Mucosa of stomach (tissue), 1 donor: ENCODE measurements at regions not wholly inside any gene's neighbourhood (a gene's known extent, or its start where the extent isn't known, plus 50 kb on each side); places are given as distances from the start of the nearest gene placed in this dataset.

Experiments
- H3K27me3 ChIP-seq: one replicate; pipeline ENCODE4 v1.7.0; 2013; ENCODE audit warnings: mild to moderate bottlenecking, low read length; ENCODE audit not compliant: control insufficient read depth, insufficient read depth
- H3K36me3 ChIP-seq: one replicate; pipeline ENCODE4 v1.7.0; 2013; ENCODE audit warnings: low read length; ENCODE audit not compliant: control insufficient read depth, insufficient read depth
- H3K4me1 ChIP-seq: one replicate; pipeline ENCODE4 v1.7.0; 2013; ENCODE audit warnings: mild to moderate bottlenecking, low read length; ENCODE audit not compliant: control insufficient read depth, insufficient read depth
- H3K4me3 ChIP-seq: one replicate; pipeline ENCODE4 v1.7.0; 2013; ENCODE audit warnings: low read length
- H3K9ac ChIP-seq: one replicate; pipeline ENCODE4 v1.7.0; 2013; ENCODE audit warnings: mild to moderate bottlenecking, low read length, moderate library complexity
- H3K9me3 ChIP-seq: one replicate; pipeline ENCODE4 v1.7.0; 2013; ENCODE audit warnings: mild to moderate bottlenecking, low read length, moderate library complexity; ENCODE audit not compliant: control insufficient read depth
- donor health status: Pancreatic carcinoma.

- Histone ChIP-seq H3K27me3 (no peaks in the 10 kb centered on the region), H3K4me1 (no peaks in the 10 kb centered on the region), H3K9ac (no peak overlapping the region), H3K9me3 (no peaks in the 10 kb centered on the region), H3K36me3 (no peaks in the 10 kb centered on the region), H3K4me3 (no peak overlapping the region)
Observed at GRCh38 chr6:140915103-140915502, 1217.6 kb upstream of the GJE1 start.

GRCh38 chr6:140912686-140913085 is 1220.0 kb upstream of the GJE1 start:
- Histone ChIP-seq H3K9ac (no peak overlapping the region), H3K36me3 (no peaks in the 10 kb centered on the region), H3K4me3 (no peak overlapping the region), H3K27me3 (no peaks in the 10 kb centered on the region), H3K9me3 (no peaks in the 10 kb centered on the region), H3K4me1 (no peaks in the 10 kb centered on the region)

- Histone ChIP-seq H3K36me3 (no peaks in the 10 kb centered on the region), H3K9ac (no peak overlapping the region), H3K27me3 (no peaks in the 10 kb centered on the region), H3K9me3 (no peaks in the 10 kb centered on the region), H3K4me1 (no peaks in the 10 kb centered on the region), H3K4me3 (no peak overlapping the region)
Observed at GRCh38 chr6:140909625-140910024, 1223.1 kb upstream of the GJE1 start.

GRCh38 chr6:140909156-140909555 is 1223.6 kb upstream of the GJE1 start:
- no peak overlapping the region for H3K9ac ChIP-seq
- H3K36me3 ChIP-seq: no peaks in the 10 kb centered on the region
- H3K4me1 ChIP-seq: no peaks in the 10 kb centered on the region
- H3K27me3 ChIP-seq: no peaks in the 10 kb centered on the region
- H3K9me3 ChIP-seq: no peaks in the 10 kb centered on the region
- H3K4me3 ChIP-seq: no peak overlapping the region

- H3K4me3 ChIP-seq: no peak overlapping the region
- H3K36me3 ChIP-seq: no peaks in the 10 kb centered on the region
- H3K9ac ChIP-seq: no peak overlapping the region
- H3K27me3 ChIP-seq: no peaks in the 10 kb centered on the region
- H3K9me3 ChIP-seq: no peaks in the 10 kb centered on the region
- no peaks in the 10 kb centered on the region for H3K4me1 ChIP-seq
Observed at GRCh38 chr6:140908505-140908904, 1224.2 kb upstream of the GJE1 start.

GRCh38 chr6:140907235-140907634 is 1225.5 kb upstream of the GJE1 start:
- Histone ChIP-seq H3K4me1 (no peaks in the 10 kb centered on the region), H3K27me3 (no peaks in the 10 kb centered on the region), H3K9me3 (no peaks in the 10 kb centered on the region), H3K36me3 (no peaks in the 10 kb centered on the region), H3K9ac (no peak overlapping the region), H3K4me3 (no peak overlapping the region)

- no peaks in the 10 kb centered on the region for H3K36me3 ChIP-seq
- H3K9me3 ChIP-seq: no peaks in the 10 kb centered on the region
- H3K4me1 ChIP-seq: no peaks in the 10 kb centered on the region
- no peak overlapping the region for H3K9ac ChIP-seq
- H3K4me3 ChIP-seq: no peak overlapping the region
- H3K27me3 ChIP-seq: no peaks in the 10 kb centered on the region
Observed at GRCh38 chr6:140905724-140906123, 1227.0 kb upstream of the GJE1 start.

GRCh38 chr6:140905050-140905449 is 1227.7 kb upstream of the GJE1 start:
- Histone ChIP-seq H3K4me1 (no peaks in the 10 kb centered on the region), H3K9me3 (no peaks in the 10 kb centered on the region), H3K4me3 (no peak overlapping the region)

GRCh38 chr6:140897804-140898573 is 1234.7 kb upstream of the GJE1 start:
- H3K4me1 ChIP-seq: no peaks in the 10 kb centered on the region
- H3K27me3 ChIP-seq: no peaks in the 10 kb centered on the region
- no peaks in the 10 kb centered on the region for H3K9me3 ChIP-seq
- no peak overlapping the region for H3K9ac ChIP-seq
- H3K4me3 ChIP-seq: no peak overlapping the region
- no peaks in the 10 kb centered on the region for H3K36me3 ChIP-seq

More at GRCh38 chr6:140905050-140905449, 1227.7 kb upstream of the GJE1 start:
- no peaks in the 10 kb centered on the region for H3K27me3 ChIP-seq
- no peak overlapping the region for H3K9ac ChIP-seq
- no peaks in the 10 kb centered on the region for H3K36me3 ChIP-seq

- H3K4me3 ChIP-seq: no peak overlapping the region
- no peaks in the 10 kb centered on the region for H3K4me1 ChIP-seq
- no peak overlapping the region for H3K9ac ChIP-seq
- H3K36me3 ChIP-seq: no peaks in the 10 kb centered on the region
- no peaks in the 10 kb centered on the region for H3K9me3 ChIP-seq
- H3K27me3 ChIP-seq: no peaks in the 10 kb centered on the region
Observed at GRCh38 chr6:140897349-140897748, 1235.4 kb upstream of the GJE1 start.

GRCh38 chr6:140893432-140893831 is 1239.3 kb upstream of the GJE1 start:
- no peaks in the 10 kb centered on the region for H3K27me3 ChIP-seq
- H3K4me3 ChIP-seq: no peak overlapping the region
- H3K4me1 ChIP-seq: no peaks in the 10 kb centered on the region
- no peak overlapping the region for H3K9ac ChIP-seq
- H3K36me3 ChIP-seq: no peaks in the 10 kb centered on the region
- H3K9me3 ChIP-seq: no peaks in the 10 kb centered on the region

- Histone ChIP-seq H3K27me3 (no peaks in the 10 kb centered on the region), H3K4me3 (no peak overlapping the region), H3K9ac (no peak overlapping the region), H3K4me1 (no peaks in the 10 kb centered on the region), H3K36me3 (no peaks in the 10 kb centered on the region), H3K9me3 (no peaks in the 10 kb centered on the region)
Observed at GRCh38 chr6:140879946-140880345, 1252.8 kb upstream of the GJE1 start.

- Histone ChIP-seq H3K36me3 (no peaks in the 10 kb centered on the region), H3K4me1 (no peaks in the 10 kb centered on the region), H3K9me3 (no peaks in the 10 kb centered on the region), H3K27me3 (no peaks in the 10 kb centered on the region), H3K4me3 (no peak overlapping the region), H3K9ac (no peak overlapping the region)
Observed at GRCh38 chr6:140874066-140874465, 1258.7 kb upstream of the GJE1 start.
